Astrocyte of the cerebellum (primary cell): ENCODE measurements at regions not wholly inside any gene's neighbourhood (a gene's known extent, or its start where the extent isn't known, plus 50 kb on each side); places are given as distances from the start of the nearest gene placed in this dataset.

Experiments used
- DNase-seq: peaks from one replicate; pipeline ENCODE4 v3.0.0-alpha.2; 2011; ENCODE audit warnings: low read depth
- H3K4me3 ChIP-seq: 2 replicates; pipeline ENCODE4 v1.5.1; 2011; ENCODE audit warnings: mild to moderate bottlenecking, low read depth, low read length, moderate library complexity
- in situ Hi-C: cut with HindIII; loops from 2 replicates; pipeline ENCODE4 v1.10.0; 2017; ENCODE audit warnings: low sequenced_read_pairs
- TF ChIP-seq, protein P1 (sequence below): IDR thresholded peaks from 2 replicates; pipeline ENCODE4 v1.5.1; 2012; ENCODE audit warnings: low read length, low read depth, moderate library complexity, mild to moderate bottlenecking; ENCODE audit errors: missing control alignments

DNA sequence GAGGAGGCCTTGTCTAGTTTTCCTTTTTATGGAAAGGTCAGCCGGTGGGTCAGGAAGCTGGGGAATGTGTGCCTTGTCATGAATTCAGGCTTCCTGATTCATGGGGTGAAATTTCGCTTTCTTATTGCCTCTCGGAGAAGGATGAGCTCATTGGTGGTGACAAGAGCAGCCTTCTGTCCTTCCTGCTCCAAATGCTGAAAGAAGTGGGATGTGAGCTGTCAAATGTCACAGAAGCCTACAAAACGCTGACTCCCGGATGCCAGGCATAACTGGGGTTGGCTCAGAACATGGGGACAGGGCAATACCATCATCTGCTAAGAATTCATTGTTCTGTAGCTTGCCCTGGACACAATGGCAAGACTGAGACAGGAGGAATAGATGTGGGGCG is 55.8 kb upstream of the FAM136A start:
- TF ChIP-seq, protein P1, sequence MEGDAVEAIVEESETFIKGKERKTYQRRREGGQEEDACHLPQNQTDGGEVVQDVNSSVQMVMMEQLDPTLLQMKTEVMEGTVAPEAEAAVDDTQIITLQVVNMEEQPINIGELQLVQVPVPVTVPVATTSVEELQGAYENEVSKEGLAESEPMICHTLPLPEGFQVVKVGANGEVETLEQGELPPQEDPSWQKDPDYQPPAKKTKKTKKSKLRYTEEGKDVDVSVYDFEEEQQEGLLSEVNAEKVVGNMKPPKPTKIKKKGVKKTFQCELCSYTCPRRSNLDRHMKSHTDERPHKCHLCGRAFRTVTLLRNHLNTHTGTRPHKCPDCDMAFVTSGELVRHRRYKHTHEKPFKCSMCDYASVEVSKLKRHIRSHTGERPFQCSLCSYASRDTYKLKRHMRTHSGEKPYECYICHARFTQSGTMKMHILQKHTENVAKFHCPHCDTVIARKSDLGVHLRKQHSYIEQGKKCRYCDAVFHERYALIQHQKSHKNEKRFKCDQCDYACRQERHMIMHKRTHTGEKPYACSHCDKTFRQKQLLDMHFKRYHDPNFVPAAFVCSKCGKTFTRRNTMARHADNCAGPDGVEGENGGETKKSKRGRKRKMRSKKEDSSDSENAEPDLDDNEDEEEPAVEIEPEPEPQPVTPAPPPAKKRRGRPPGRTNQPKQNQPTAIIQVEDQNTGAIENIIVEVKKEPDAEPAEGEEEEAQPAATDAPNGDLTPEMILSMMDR, result no peak
- in situ Hi-C loops, result no loop called here
- no peak for DNase-seq
- H3K4me3 ChIP-seq, result no peak overlapping the region

DNA sequence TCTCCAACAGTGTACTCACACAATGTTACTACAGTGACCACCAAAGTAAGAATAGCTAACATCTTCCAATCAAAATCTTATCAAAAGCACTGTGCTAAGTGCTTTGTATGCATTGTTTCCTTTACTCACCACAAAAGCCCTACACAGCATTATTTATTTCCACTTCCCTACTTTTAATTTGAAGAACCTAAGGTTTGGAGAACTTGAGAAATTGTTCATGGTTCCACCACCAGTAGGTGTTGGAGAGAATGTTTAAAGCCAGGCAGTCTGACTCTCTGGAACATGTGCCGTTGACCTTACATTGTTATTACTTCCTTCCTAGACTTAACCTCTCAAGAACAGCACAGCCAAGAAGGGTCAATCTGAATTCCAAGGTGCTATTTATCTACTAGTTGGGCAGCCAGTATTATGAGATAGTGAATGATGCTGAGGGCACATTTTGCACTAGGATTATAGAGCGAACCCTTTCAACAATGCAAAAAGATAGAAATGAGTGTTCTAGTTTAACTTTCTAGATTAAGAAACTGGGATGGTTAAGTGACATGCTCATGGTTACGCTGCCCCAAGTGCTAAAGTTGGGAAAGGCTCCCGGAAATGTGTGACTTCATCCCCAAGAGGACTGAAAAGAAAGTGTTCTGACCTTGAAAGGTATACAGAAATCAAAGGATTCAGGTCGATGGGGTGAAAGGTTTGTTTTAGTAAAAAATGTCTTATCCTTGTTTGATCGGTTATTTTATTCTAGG is 55.2 kb upstream of the FAM136A start:
- no peak overlapping the region for H3K4me3 ChIP-seq
- TF ChIP-seq, protein P1, result no peak
- DNase-seq, result no peak
- in situ Hi-C loops, result no loop called here

GRCh38 chr2:70354264-70354949 is 52.5 kb upstream of the FAM136A start:
- TF ChIP-seq, protein P1, result no peak
- no peak for DNase-seq
- in situ Hi-C loops, result no loop called here
- no peak overlapping the region for H3K4me3 ChIP-seq
